HG02798 (cell line): ENCODE measurements at regions not wholly inside any gene's neighbourhood (a gene's known extent, or its start where the extent isn't known, plus 50 kb on each side); places are given as distances from the start of the nearest gene placed in this dataset.
"Not testable (repeated sequence)": the region's sequence is repeated elsewhere in the genome, so short reads cannot be mapped to it uniquely, and the experiment has no call there.

Source experiments
- ATAC-seq: cut with Tn5 transposase; IDR thresholded peaks from one replicate; pipeline ENCODE4 v1.9.1; 2021; ENCODE audit warnings: mild to moderate bottlenecking; ENCODE audit not compliant: unreplicated experiment, poor library complexity

DNA sequence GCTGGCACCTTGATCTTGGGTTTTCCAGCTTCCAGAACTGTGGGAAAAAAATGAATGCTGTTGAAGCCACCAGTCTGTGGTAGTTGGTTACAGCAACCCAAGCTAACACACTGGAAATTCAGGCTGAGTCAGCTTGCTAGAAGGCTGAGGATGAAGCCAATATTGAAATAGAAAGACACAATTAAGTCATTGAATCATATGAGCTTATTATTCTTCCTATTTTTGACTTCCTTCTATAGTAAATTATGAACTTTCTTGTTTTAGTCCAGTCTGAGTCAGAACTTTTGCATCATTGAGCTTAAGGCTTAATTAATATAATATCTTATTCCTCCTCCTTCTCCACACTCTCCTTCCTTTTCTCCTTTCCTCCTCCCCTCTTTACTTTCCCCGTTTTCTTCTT lies 153.6 kb upstream of the LRRC61 start:
- not testable (repeated sequence) for ATAC-seq

DNA sequence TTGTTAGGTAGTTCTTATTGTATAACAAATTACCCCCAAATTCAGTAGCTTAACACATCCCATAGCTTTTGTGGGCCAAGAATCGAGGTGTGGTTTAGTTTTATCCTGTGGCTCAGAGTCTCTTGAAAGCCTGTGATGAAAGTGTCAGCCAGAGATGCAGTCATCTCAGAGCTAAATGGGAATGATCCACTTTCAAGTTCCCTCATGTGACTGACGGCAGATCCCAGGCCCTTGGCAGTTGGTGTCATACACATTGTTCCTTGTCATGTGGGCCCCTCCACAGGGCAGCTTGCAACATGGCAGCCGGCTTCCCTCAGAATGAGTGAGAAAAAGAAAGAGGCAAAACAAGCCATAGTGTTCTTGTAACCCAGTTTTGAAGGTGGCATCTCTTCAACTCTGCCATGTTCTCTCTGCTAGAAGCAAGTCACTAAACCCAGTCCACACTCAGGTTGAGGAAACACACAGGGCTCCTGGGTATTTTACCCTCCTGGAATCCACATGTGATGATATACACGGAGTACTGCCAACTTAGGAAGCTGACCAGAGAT lies 153.1 kb upstream of the LRRC61 start:
- not testable (repeated sequence) for ATAC-seq

DNA sequence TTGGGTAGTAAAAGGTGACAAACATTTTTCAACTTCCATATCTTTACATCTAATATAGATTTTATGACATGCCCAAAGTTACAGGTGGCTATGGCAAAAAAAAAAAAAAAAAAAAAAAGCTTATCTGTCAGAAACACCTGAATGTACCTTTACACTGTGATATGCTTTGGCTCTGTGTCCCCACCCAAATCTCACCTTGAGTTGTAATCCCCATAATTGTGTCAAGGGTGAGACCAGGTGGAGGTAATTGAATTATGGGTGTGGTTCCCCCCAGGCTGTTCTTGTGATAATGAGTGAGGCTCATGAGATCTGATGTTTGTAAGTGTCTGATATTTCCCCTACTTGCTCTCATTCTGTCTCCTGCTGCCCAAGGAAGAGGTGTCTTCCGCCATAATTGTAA lies 139.6 kb upstream of the LRRC61 start:
- ATAC-seq, result not testable (repeated sequence)

DNA sequence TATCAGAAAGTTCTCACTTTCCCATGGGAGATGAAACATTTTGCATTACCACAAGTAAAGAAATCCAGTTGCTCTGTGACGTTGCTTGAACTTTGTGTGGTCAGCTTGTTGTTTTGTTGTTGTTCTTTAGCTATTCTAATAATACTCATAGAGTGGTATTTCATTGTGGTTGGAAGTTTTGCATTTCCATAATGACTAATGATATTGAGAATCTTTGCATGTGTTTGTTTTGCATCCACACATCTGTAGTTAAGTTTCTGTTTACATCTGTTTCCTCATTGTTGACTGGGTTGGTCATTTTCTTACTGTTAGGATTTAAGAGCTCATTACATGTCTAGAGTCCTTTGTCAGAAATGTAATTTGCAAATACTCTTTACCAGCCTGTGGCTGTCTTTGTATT lies 133.2 kb upstream of the LRRC61 start:
- peak; percentile 94 for ATAC-seq

DNA sequence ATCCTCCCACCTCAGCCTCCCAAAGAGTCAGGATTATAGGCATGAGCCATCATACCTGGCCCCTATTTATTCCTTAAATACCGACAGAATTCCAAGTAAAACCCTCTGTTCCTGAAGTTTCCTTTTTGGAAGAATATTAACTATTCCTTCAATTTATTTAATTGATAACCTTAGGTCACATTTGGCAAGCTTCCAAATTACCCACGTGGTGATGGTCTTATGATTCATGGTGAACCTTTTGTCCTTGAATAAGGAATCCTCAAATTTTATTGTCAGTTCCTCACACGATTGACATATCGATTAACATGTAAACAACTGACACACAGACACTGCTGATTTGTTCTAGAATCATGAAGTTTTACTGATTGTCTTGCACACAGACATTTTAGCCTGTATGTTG lies 130.6 kb upstream of the LRRC61 start:
- not testable (repeated sequence) for ATAC-seq

DNA sequence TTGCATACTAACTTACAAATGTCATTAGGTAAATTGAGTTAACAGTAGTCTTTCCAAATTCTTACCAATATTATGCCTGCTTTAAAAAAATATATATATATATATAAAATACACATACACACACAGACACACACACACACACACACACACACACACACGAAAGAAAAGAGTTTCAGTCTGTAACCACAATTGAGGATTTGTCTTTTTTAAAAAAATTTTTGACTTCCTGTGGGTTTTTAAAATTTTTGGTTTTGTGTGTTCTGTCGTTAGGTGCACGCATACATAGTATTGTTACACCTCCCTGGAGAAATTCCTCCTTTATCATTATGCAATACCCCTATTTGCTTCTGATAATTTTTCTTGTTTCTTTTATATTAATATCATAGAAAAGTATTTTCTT lies 129.3 kb upstream of the LRRC61 start:
- not testable (repeated sequence) for ATAC-seq
